Right hindlimb (tissue), 1 donor: ENCODE measurements at regions not wholly inside any gene's neighbourhood (a gene's known extent, or its start where the extent isn't known, plus 50 kb on each side); places are given as distances from the start of the nearest gene placed in this dataset.
"Not testable (repeated sequence)": the region's sequence is repeated elsewhere in the genome, so short reads cannot be mapped to it uniquely, and the experiment has no call there.

ENCODE experiments used
- DNase-seq: peaks from one replicate; pipeline ENCODE4 v3.0.0-alpha.2; 2018

DNA sequence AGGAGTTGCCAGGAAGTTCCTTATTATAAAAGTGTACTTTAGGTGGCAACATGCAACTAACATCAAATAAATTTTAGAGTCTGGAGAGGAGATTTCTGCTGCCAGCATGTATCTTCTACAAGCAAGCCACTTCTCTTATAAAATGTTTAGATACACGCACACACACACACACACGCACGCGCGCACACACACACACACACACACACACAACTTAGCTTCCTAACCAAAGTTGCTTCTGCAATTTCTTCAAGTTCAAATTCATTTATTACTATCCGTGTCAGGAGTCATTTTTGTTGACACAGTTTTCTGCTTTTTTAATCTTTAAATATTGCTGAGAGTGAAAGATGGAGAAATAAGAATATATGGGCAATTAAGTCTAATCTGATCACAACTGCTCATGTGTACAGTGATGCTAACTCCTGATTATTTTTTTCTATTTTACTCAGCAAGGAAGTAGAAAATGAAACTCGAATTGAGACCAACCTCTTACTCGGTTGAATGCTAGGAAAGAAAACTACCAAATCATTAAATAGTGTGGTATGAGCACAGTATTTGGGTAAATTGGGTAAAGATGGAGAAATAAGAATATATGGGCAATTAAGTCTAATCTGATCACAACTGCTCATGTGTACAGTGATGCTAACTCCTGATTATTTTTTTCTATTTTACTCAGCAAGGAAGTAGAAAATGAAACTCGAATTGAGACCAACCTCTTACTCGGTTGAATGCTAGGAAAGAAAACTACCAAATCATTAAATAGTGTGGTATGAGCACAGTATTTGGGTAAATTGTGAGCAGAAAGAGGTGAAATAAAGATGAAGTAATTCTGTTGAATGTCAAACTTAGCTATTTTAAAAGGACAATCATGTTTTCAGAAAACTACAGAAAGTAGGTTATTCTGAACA lies 554.1 kb upstream of the MBL2 start:
- not testable (repeated sequence) for DNase-seq

DNA sequence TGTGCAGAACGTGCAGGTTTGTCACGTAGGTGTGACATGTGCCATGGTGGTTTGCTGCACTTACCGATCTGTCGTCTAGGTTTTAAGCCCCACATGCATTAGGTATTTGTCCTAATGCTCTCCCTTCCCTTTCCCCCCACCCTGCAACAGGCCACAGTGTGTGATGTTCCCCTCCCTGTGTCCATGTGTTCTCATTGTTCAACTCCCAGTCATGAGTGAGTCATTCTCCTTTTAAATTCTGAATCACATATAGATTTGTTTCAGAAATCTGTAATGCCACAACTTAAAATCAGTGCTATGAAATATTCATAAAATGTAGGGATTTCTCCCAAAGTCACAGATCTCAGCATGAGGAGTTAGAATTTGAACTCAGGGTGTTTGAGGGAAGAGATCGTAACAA lies 552.5 kb upstream of the MBL2 start:
- DNase-seq = no peak

DNA sequence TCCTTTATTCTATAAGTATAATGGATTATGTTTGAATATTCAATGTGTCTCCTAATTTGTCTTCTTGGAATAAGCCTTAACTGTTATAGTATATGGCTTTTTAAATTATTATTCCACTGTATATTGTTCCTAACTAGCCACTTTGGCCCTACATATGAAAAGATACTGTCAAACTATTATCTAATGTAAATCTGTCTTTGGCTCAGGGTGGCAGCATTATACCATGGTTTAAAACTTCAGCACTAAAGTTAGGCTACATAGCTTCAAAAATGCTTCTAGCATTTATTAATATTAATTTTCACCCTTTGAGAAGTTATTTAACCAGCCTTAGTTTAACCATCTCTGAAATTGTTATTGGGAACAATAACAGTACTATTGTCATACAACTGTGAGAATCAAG lies 543.1 kb upstream of the MBL2 start:
- no peak for DNase-seq

DNA sequence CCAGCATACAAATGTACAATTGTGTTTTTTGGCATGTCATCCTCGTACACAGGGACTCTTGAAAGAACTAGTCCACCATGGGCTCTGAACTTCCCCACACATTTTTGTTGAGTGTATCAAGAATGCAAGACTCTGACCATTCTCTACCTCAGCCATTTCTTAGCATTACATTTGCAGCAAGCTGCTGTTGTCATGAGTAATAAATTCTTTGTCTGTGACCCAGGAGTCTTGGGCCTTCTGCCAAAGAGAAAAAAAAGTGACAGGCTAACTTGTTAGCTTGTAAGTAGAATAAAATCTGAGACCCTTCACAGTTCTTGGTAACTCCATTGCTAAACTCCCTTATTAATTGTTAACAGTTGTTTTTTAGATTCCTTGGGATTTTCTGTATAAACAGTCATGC lies 542.3 kb upstream of the MBL2 start:
- DNase-seq = peak; percentile 15

DNA sequence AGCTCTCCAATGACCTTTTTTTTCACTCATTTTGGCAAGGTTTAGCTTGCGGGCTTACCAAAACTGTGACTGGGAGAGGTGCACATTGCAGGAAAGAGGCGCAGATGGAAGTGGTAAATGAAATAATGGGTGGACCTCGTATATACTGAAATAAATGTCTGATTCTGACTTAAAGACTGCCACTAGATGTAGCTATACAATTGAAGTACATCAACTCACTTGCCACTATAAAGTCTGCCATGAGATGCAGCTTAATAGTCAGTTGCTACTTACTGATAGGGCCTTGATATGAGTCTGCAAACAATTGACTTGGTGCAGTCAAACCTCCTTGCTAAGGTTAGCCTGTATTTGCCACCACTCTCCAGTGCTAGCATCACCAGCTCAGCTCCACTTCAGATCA lies 525.9 kb upstream of the MBL2 start:
- no peak for DNase-seq

DNA sequence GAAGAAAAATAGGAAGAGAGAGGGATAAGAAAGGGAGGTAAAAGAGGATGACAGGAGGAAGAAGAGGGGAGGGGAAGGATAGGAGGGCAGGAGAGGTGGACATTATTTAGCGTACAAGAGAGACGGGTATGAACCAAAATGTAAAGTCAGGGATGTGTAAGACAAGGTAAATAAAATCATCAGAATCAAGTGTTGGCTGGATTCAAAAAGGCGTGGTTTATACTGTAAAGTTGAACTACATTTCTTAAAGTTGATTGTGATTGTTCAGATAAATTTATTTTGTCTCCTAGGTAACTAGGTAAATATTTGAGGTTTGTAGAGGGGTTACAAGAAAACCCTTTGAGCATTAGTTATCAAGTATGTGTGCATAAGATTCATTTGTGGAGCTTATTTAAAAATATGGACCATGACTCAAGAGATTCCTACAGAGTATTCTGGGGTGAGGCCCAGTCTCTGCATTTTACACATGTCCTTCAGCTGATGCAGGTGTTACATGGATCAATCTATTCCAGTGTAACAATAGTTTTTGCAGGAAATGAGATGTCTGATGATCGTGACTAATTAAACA lies 512.1 kb upstream of the MBL2 start:
- no peak for DNase-seq

DNA sequence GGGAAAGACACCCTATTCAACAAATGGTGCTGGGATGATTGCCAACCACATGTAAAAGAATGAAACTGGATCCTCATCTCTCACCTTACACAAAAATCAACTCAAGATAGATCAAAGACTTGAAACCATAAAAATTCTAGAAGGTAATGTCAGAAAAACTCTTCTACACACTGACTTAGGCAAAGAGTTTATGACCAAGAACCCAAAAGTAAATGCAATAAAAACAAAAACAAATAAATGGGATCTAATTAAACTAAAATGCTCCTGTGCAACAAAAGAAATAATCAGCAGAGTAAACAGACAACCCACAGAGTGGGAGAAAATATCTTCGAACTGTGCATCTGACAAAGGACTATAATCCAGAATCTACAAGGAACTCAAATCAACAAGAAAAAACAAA lies 504.2 kb upstream of the MBL2 start:
- no peak for DNase-seq

DNA sequence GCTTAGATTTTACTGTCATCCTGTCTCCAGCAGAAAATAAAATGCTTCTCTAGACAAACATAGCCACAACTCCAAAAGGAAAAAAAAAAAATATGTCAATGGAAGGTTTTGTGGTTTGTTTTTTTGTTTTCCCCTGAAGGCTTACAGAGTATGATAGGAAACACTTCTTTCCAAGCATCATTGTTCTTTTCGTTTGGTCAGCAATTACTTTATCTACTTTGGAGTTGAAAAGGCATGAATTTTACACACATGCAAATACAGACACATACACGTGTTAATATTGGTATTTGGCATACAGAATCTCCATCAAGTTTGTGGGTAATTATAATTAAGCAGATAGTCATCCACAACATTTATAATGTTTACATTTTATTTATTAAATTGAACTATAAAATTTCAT lies 496.9 kb upstream of the MBL2 start:
- no peak for DNase-seq

DNA sequence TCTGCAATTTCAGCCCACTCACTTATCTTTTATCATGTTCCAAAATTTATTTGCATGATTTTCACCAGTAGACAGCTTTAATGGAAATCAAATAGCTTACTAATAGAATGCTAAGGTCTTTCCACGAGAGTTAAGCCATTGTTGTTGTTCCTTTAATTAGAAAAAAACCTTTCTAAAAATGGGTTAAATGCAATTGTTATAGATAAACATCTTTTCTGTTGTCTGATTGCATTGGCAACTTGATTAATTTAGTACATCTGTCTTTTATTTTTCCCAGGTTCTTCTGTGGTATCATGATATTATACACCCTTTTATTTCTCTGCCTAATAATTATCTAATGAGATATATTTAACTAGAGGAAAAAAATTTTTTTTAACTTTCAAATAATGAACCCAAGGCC lies 487.6 kb upstream of the MBL2 start:
- no peak for DNase-seq

DNA sequence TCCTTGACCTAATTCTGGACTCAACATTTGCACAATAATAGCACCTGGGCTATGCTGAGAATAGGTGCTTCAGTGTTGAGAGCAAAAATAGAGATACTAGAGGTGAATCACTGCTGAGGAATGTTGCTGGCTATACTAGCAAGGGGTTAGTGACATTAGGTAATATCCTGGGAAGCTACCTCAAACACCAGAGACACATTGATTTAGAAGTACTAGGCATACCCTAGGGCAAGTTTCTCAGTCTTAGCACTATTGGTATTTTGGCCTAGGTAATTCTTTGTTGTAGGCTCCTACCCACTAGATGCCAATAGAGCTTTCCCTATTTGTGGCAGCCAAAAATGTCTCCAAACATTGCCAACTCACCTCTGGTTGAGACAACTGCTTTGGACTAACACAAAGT lies 484.0 kb upstream of the MBL2 start:
- no peak for DNase-seq

DNA sequence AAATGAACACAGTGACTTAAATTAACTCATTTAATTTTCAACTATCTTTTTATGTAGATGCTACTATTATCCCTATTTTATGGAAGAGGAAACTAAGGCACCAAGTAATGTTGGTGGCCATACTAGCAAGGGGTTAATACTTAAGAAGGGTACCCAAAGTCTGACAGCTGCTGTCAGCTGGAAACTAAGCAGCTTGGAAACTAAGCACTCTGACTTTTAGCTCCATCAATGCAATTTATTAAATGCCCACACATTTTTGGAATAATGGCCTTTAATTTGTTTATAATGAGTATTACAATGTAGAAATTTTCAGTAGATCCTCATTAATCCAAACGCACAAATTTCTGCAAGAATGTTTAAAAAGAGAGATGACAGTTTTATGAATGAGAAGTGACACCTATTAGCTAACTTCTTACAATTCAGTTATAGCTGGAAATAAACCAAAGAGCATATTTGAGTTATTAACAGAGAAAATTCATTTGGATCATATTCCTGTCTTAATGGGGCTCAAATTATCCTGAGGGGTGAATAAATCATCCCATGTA lies 483.1 kb upstream of the MBL2 start:
- no peak for DNase-seq

DNA sequence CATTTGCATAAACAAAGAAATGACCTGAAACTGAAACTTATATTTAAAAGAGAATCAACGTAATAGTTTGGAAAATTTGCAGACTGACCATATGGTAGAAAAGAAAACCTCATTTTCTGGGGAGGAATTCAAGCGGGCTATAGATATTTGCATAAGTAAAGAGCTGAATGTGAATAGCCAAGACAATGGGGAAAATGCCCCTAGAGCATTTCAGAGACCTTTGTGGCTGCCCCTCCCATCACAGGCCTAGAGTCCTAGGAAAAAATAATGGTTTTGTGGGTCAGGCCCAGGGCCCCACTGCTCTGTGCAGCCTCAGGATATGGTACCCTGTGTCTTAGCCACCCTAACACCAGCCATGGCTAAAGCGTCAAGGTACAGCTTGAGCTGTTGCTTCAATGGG lies 480.6 kb upstream of the MBL2 start:
- DNase-seq = no peak

DNA sequence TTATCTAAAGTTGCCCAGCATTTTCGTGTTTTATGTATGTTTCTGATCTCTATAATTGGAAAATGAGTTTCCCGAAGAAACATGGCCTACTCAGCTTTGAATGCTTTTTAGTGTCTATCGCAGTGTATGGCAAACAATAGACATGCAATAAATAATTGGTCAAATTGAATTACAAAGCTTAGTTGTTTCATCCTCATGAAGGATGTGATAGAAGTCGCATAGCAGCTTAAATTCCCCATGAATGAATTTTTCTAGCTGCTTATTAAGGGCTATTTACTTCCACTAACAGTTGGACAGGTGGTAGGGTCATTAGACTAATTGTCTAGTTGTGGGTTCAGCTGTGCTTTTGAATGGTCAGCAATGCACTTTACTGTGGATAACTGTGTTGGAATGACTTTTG lies 467.3 kb upstream of the MBL2 start:
- DNase-seq = no peak

DNA sequence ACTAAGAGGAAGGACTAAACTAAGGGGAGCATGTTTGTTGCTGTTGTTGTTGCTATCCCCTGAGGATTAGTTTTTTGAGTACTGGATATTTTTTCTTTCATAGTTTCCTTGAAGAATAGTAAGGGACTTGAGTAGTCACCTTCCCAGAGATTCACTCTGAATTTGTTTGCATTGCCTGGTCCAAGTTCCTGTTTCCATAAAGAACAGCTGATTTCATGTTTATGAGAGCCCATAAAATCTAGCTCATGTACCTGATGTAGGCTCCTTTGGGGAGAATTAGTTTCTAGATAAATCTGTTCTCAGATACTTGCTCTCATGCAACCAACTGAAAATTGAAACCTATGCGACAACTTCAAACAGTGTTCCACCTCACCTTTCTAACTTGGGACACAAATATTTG lies 464.4 kb upstream of the MBL2 start:
- no peak for DNase-seq

DNA sequence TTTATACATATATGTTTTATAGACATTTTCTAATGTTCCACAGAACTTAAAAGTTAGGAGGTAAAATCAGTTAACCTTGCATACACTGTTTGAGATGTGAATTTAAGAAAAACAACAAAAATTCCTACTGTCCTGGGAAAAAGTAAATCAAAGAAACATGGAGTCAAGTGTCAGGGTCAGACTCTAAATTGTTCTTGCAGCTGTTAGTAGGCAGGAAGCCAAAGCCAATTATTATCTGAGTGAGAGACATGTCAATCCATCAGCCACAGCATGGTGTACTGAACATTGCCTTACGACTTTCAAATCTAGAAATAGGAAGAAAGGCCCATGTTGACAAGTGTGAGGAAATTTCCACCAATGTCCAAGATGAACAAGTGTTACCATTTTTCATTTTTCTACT lies 461.2 kb upstream of the MBL2 start:
- no peak for DNase-seq

DNA sequence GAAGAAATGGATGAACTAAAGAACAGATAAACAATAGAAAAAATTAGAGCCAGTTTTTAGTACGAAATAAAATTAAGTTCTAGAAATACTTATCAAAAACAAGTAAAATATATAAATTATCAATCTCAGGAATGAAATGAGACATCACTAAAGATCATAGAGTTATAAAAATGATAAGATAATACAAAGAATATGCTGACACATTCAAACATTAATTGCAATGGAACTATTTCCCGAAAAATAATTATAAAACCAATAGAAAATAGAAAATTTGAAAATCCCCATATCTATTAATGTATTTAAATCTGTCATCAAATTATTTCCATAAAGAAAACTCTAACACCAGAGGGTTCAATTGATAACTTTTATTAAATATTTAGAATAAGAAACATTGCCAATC lies 458.1 kb upstream of the MBL2 start:
- no peak for DNase-seq

DNA sequence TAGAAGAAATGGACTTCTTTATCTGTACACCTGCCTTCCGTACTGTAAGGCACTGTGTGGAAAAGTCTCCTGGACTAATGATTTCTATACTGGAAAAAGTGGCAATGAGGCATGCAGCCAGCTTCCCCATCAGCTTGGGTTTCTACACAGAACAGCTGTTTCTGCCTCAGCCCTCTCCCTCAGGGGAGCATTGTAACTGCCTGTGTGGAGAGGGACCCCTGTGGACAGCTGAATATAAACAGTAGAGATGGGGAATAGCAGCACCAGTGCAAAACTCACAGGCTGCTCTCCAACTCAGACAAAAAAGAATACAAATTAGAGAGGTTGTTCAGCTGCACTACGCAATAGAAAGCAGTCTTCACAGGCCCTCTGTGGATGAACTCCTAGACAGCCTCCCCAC lies 451.3 kb upstream of the MBL2 start:
- DNase-seq = peak; percentile 30

DNA sequence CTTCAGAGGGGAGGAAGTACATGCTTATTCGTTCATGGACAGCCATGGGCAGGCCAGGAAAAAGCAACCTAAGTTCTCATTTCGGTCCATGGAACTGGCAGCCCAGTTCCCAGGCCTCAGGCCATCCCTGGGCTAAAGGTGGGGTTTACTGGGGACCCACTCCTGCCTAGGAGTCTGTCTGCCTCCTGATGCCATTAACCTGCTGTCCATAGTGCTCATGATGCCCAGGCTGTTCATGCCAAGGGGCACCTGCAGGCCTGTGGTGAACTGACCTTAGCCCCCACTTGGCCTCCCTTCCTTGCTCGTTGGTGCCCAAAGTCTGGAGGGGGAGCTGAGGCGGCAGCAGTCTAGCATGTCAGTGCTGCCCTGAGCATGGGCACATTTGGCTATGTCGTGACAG lies 450.2 kb upstream of the MBL2 start:
- no peak for DNase-seq

DNA sequence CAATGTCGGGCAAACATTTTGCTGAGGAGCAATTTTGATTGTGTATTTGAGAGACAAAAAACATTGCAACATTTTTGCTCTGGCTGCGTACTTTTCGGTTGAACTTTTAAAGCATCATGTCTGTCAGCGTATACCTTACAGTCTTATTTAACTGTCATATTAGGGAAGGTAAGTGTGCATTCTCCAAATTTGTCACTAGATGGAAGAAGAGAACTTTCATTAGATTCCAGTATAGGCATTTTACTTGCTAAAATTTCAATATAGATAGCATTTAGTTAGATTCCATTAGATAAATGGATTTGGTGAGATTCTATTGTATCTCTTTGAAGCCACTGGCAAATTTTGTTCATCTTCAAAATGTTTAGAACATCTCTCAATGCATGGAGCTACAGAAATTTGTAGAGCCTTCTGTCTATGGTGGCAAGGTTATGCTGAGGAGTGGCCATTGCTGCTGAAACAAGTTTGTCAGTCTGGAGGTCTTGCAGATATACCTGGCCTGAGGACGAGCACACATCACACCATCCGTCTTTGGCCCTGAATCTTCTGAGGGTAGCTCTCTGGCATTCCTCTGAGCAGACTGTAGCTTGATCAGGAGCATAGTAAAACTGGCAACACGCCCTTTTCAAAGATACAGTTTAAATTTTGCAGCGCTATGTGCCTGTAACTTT lies 437.5 kb upstream of the MBL2 start:
- DNase-seq = no peak

DNA sequence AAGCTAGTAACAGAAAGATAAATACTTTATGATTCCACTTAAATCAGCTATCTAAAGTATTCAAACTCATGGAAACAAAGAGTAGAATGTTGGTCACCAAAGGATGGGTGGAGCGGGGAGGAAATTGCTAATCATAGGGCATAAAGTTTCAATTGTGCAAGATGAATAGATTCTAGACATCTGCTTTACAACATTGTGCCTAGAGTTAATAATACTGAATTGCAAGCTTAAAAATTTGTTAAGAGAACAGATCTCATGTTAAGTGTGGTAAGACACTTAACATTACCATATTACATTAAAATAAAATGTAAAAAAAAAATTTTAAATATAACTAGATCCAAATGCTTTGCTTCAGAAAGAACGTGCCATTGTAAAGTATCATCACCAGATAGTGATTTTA lies 411.1 kb upstream of the MBL2 start:
- no peak for DNase-seq

DNA sequence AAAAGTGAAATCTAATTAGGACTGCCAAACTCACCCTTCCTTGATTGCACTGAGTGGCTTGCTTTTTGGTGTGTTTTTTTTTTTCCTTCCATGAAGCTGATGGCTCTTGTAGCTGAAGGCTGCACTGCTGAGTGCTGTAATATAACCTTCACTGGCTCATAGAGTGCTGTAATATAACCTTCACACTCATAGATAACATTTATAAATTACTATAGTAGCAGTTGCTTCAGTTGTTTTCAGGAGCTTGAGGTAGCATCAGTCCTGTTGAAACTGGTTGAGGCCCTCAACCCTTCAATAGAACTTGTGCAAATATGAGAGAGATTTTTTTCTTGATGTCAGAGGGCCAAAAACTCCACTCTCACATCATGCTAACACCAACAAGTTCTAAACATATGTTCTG lies 404.9 kb upstream of the MBL2 start:
- no peak for DNase-seq

DNA sequence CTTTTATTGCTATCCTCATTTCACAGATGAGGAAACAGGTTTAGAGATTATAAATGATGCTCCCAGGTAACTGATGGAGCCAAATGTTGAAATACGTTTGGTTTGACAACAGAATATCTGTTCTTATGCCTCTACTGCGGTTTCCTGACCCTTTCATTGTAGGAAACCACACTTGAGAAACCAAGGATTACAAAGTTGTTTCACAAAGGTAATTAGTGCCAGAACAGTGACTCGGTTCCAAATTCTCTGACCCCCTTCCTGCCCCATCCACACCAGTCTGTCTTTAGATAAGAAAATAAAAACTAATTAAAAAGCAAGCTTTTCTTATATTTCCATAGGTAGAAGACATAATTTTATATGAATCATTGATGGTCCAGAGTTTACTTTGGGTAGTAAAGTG lies 393.7 kb upstream of the MBL2 start:
- no peak for DNase-seq

DNA sequence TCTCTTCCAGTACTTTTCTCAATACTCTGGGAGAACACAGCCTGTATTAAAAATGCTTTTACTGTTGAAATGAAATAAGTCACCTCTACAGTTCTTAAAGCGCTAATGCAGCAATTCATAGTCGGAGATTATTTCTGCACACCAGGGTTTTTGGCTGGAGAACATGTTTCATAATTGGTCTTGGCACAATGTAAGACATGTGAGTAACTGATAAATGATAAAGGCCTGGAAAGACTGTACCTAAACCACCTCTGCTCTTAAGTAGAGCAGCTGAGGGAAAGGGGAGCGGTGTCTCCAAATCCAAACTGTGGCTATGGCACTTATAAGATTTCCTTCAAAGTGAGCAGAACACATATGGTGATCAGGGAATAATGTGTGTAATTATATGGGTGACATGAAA lies 390.3 kb upstream of the MBL2 start:
- DNase-seq = no peak

DNA sequence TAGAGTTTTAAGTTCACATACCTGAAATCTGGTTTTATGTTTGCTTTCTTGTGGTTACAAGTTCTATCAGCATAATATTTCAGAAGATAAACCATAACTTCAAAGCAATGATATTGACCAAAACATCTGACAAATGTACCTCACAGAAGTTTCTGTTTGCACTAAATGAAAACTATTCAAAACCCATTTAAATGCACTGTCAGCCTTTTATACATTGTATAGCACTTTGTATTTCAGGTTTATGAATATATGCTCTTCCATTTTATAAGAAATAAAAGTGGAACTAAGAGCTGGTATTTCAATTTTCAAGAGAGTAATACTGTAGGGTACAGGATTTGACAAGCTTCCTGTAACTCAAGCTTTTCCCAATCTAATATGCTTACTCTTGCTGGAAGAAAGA lies 388.6 kb upstream of the MBL2 start:
- no peak for DNase-seq
